ENCODE measurements at regions not wholly inside any gene's neighbourhood (a gene's known extent, or its start where the extent isn't known, plus 50 kb on each side); places are given as distances from the start of the nearest gene placed in this dataset.

GRCh38 chr12:124088217-124088907, 115.3 kb downstream of the ZNF664 start:
- TF ChIP-seq CTCF (IDR thresholded peaks at IDR 0.05; ENCODE audit: low read depth, low read length) = no peak
- TF ChIP-seq MAX (IDR thresholded peaks at IDR 0.05; ENCODE audit: low read depth, low read length) = no peak
